ENCODE measurements at regions not wholly inside any gene's neighbourhood (a gene's known extent, or its start where the extent isn't known, plus 50 kb on each side); places are given as distances from the start of the nearest gene placed in this dataset.

DNA sequence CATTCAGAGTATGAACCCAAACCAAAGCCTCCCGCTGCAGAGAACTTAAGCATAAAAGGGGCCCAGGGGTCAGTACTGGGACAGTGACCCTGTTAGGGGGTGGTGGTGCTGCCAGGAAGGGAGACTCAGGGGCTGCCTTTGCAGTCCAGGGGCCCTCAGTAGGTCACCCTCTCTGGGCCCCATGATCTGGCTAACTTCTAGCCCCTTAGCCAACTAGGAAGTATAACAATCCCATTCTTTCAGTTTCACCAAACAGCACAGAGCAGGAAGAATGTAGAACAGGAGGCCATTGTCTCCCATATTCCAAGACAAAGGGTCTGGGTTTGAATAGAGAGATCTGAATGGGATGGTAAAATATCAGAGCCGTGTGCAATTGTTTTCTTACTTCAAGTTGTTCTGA is 378.6 kb upstream of the C16orf82 start:
- no peaks in the 10 kb centered on the region for H3K9me3 ChIP-seq
- no peaks in the 10 kb centered on the region for H3K36me3 ChIP-seq
- TF ChIP-seq, protein P1, sequence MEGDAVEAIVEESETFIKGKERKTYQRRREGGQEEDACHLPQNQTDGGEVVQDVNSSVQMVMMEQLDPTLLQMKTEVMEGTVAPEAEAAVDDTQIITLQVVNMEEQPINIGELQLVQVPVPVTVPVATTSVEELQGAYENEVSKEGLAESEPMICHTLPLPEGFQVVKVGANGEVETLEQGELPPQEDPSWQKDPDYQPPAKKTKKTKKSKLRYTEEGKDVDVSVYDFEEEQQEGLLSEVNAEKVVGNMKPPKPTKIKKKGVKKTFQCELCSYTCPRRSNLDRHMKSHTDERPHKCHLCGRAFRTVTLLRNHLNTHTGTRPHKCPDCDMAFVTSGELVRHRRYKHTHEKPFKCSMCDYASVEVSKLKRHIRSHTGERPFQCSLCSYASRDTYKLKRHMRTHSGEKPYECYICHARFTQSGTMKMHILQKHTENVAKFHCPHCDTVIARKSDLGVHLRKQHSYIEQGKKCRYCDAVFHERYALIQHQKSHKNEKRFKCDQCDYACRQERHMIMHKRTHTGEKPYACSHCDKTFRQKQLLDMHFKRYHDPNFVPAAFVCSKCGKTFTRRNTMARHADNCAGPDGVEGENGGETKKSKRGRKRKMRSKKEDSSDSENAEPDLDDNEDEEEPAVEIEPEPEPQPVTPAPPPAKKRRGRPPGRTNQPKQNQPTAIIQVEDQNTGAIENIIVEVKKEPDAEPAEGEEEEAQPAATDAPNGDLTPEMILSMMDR (IDR thresholded peaks at IDR 0.05): no peak
- H3K27me3 ChIP-seq: no peaks in the 10 kb centered on the region
- H3K4me1 ChIP-seq (ENCODE audit: control insufficient read depth in 1 of 2, insufficient read depth in 1 of 2, low read depth in 1 of 2, low read length in 1 of 2): no peaks in the 10 kb centered on the region
- no peak overlapping the region for H3K27ac ChIP-seq
- no peak overlapping the region for H3K4me3 ChIP-seq (ENCODE audit: low read depth in 1 of 2, low read length in 1 of 2)

DNA sequence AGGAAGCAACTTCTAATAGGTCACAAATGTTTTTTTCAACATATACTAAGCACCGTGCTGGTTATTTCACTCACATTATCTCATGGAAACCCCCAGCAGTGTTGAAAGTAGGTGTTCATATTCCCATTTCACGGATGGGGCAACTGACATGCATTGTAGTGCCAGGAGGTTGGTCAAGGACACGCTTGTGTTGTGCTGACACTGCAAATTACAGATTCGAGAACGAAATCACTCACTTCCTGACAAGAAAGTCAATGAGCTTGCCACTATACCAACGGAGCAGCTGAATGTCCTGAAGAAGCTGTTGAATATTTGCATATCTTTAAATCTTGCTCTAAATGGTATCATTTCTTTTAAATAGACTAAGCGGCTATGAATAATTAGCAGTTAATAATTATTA is 378.0 kb upstream of the C16orf82 start:
- Histone ChIP-seq H3K9me3 (no peaks in the 10 kb centered on the region), H3K4me3 (ENCODE audit: low read depth in 1 of 2, low read length in 1 of 2) (no peak overlapping the region), H3K4me1 (ENCODE audit: control insufficient read depth in 1 of 2, insufficient read depth in 1 of 2, low read depth in 1 of 2, low read length in 1 of 2) (no peaks in the 10 kb centered on the region), H3K27me3 (no peaks in the 10 kb centered on the region), H3K27ac (no peak overlapping the region), H3K36me3 (no peaks in the 10 kb centered on the region)
- TF ChIP-seq, protein P1 (IDR thresholded peaks at IDR 0.05): no peak

DNA sequence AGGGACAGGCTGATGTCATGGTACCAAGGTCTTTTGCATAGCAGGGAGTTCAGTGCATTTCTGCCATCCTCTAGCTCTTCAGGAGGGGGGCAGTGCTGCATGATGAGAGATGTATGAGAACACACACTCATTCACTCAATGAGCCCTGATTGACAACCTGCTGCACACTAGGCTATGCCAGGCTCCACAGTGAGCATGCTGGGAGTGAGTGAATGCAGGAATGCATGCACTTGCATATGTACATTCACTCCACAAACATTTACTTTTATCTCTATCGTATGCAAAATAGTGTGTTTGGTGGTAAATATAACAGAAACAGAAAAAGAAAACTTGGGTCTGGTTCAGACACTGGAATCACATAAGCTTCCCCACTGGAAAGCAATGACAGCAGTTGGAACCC is 374.1 kb upstream of the C16orf82 start:
- Histone ChIP-seq H3K9me3 (no peaks in the 10 kb centered on the region), H3K27me3 (no peaks in the 10 kb centered on the region), H3K4me3 (ENCODE audit: low read depth in 1 of 2, low read length in 1 of 2) (no peak overlapping the region), H3K4me1 (ENCODE audit: control insufficient read depth in 1 of 2, insufficient read depth in 1 of 2, low read depth in 1 of 2, low read length in 1 of 2) (no peaks in the 10 kb centered on the region), H3K27ac (no peak overlapping the region), H3K36me3 (no peaks in the 10 kb centered on the region)
- TF ChIP-seq, protein P1 (IDR thresholded peaks at IDR 0.05): no peak

DNA sequence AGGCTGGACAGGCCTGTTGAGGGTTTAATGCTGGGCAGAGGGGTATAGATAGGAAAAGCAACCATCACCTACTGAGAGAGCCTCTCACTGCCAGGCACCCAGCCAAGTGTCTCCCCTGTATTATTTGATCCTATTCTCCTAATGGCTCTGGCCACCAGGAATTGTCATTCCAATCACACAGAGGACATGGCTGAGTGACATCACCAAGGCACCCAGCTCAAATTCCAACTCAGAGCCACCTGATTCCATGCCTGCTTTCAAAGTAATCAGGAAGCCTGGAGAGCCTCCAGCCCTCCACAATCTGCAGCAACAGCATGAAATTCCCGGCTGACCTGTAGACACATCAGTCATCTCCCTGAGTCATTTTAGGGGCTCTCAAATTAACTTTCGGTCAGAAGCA is 368.9 kb upstream of the C16orf82 start:
- H3K4me1 ChIP-seq (ENCODE audit: control insufficient read depth in 1 of 2, insufficient read depth in 1 of 2, low read depth in 1 of 2, low read length in 1 of 2): no peaks in the 10 kb centered on the region
- H3K36me3 ChIP-seq: no peaks in the 10 kb centered on the region
- H3K9me3 ChIP-seq: no peaks in the 10 kb centered on the region
- no peak overlapping the region for H3K4me3 ChIP-seq (ENCODE audit: low read depth in 1 of 2, low read length in 1 of 2)
- no peaks in the 10 kb centered on the region for H3K27me3 ChIP-seq
- TF ChIP-seq, protein P1 (IDR thresholded peaks at IDR 0.05): no peak
- no peak overlapping the region for H3K27ac ChIP-seq

DNA sequence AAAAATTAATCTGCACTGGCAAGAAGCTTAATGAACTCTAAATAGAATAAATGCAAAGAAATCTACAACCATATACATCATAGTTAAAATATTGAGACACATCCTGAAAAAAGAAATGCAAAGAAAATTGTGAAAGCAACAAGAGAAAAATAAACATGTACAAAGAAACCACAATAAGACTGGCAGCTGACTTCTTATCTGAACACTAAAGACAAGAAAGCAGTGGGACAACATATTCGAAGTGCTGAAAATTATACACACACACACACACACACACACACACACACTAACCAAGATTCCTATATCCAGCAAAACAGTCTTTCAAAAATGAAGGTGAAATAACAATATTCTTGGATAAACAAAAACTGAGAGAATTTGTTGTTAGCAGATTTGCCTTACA is 366.5 kb upstream of the C16orf82 start:
- no peak overlapping the region for H3K4me3 ChIP-seq (ENCODE audit: low read depth in 1 of 2, low read length in 1 of 2)
- H3K36me3 ChIP-seq: no peaks in the 10 kb centered on the region
- no peaks in the 10 kb centered on the region for H3K27me3 ChIP-seq
- H3K27ac ChIP-seq: no peak overlapping the region
- TF ChIP-seq, protein P1 (IDR thresholded peaks at IDR 0.05): no peak
- no peaks in the 10 kb centered on the region for H3K9me3 ChIP-seq
- H3K4me1 ChIP-seq (ENCODE audit: control insufficient read depth in 1 of 2, insufficient read depth in 1 of 2, low read depth in 1 of 2, low read length in 1 of 2): no peaks in the 10 kb centered on the region

Measured in neutrophil (primary cell).